ENCODE measurements at regions not wholly inside any gene's neighbourhood (a gene's known extent, or its start where the extent isn't known, plus 50 kb on each side); places are given as distances from the start of the nearest gene placed in this dataset.

DNA sequence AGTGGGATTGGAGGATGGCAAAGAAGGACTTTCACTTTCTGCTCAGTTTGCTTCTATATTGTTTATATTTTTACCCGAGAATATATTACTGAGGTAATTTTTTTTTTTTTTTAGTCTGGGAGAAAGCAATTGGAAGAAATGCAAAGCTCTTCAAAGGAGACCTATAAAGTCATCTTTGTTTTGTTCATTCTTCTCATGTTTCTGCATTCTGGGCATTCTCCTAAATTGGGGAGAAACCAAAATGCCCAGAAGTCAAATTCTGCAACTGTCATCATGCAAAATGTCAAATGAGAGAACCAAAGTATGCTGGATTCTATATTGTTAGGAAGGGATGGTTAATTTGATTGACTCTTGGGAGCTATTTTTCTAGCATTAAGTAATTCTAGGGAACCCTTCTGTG lies 168.3 kb upstream of the TSC22D2 start:
- no peak for DNase-seq (ENCODE audit: low spot score)
- Mint-ChIP-seq H3K27me3 (ENCODE audit: low read depth) (no peaks in the 10 kb centered on the region), H3K4me1 (ENCODE audit: low read depth) (peaks cover 76% of the 10 kb centered on the region), H3K9me3 (ENCODE audit: low read depth) (peaks cover 4% of the 10 kb centered on the region), H3K27ac (ENCODE audit: unreplicated experiment) (no peak overlapping the region), H3K4me3 (ENCODE audit: unreplicated experiment) (no peak overlapping the region), H3K36me3 (ENCODE audit: low read depth) (no peaks in the 10 kb centered on the region)
- TF ChIP-seq, protein P1, sequence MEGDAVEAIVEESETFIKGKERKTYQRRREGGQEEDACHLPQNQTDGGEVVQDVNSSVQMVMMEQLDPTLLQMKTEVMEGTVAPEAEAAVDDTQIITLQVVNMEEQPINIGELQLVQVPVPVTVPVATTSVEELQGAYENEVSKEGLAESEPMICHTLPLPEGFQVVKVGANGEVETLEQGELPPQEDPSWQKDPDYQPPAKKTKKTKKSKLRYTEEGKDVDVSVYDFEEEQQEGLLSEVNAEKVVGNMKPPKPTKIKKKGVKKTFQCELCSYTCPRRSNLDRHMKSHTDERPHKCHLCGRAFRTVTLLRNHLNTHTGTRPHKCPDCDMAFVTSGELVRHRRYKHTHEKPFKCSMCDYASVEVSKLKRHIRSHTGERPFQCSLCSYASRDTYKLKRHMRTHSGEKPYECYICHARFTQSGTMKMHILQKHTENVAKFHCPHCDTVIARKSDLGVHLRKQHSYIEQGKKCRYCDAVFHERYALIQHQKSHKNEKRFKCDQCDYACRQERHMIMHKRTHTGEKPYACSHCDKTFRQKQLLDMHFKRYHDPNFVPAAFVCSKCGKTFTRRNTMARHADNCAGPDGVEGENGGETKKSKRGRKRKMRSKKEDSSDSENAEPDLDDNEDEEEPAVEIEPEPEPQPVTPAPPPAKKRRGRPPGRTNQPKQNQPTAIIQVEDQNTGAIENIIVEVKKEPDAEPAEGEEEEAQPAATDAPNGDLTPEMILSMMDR (IDR thresholded peaks at IDR 0.05): no peak

DNA sequence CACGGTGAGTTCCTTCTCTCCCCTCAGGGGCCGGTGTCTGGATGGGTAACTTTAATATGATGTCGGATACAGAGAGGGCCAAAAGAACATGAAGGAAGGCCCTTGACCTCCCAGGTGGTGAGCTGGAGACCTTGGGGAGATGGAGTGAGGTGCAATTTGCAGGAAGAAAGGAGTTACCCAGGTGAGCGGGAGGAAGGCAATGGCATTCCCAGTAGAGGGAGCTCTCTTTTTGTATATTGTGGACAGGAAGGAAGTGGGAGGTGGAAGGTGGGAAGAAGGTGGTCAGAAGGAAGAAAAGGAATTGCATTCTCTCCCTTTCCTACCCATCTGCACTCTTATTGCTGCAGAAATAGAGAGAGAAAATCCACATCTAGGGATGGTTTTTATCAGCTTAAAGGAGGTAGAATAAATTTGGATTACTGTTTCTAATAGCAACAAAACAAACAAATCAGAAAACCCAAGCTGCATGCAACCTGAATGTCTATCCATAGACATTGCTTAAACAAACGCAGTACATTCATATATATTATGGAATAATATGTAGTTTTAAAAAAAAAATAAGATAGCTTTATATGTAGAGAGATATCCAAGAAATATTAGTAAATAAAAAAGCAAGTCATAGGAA lies 169.0 kb upstream of the TSC22D2 start:
- Mint-ChIP-seq H3K9me3 (ENCODE audit: low read depth) (peaks cover 4% of the 10 kb centered on the region), H3K27ac (ENCODE audit: unreplicated experiment) (no peak overlapping the region), H3K36me3 (ENCODE audit: low read depth) (no peaks in the 10 kb centered on the region), H3K4me3 (ENCODE audit: unreplicated experiment) (no peak overlapping the region), H3K27me3 (ENCODE audit: low read depth) (no peaks in the 10 kb centered on the region), H3K4me1 (ENCODE audit: low read depth) (peaks cover 76% of the 10 kb centered on the region)
- TF ChIP-seq, protein P1 (IDR thresholded peaks at IDR 0.05): peak; percentile 71
- DNase-seq (ENCODE audit: low spot score): no peak

DNA sequence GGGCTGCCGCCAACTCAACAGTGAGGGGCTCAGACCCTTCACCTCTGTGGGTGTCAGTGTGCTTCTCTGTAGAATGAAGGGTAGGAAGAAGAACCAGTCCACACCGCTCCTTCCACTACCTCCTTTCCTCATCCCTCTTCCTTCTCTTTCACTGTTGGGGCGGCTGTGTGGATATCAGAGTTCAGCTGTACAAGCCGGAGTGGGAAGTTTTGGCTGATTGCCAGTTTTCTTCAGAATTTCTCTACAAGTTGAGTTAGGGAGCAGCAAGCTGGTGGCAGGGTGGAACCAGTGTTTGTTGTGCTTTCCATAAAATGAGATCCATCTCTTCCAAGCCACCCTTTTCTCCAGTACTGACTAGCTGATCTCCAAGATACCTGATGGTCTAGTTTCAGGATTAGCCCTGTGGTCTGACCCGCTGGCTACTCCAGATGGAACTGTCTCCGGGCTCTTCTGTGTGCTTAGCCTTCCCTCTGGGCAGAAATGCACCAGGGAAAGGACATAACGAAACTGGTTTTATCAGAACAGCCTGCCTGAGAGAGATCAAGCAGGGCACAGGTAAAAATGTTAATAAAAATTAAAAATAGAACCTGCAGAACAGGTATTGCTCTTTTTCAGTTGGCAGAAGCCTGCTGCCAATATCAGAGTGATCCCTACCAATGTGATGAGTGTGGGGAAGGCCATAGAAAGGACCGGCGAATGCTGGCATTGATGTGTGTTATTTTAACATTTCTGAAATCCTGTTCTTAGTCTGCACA lies 169.9 kb upstream of the TSC22D2 start:
- TF ChIP-seq, protein P1 (IDR thresholded peaks at IDR 0.05): no peak
- peaks cover 76% of the 10 kb centered on the region for H3K4me1 Mint-ChIP-seq (ENCODE audit: low read depth)
- peaks cover 4% of the 10 kb centered on the region for H3K9me3 Mint-ChIP-seq (ENCODE audit: low read depth)
- H3K27me3 Mint-ChIP-seq (ENCODE audit: low read depth): no peaks in the 10 kb centered on the region
- no peak overlapping the region for H3K4me3 Mint-ChIP-seq (ENCODE audit: unreplicated experiment)
- DNase-seq (ENCODE audit: low spot score): no peak
- H3K27ac Mint-ChIP-seq (ENCODE audit: unreplicated experiment): peak overlapping the region; percentile 91
- no peaks in the 10 kb centered on the region for H3K36me3 Mint-ChIP-seq (ENCODE audit: low read depth)

- Mint-ChIP-seq H3K4me1 (ENCODE audit: low read depth) (peaks cover 74% of the 10 kb centered on the region), H3K4me3 (ENCODE audit: unreplicated experiment) (no peak overlapping the region), H3K36me3 (ENCODE audit: low read depth) (no peaks in the 10 kb centered on the region), H3K27me3 (ENCODE audit: low read depth) (no peaks in the 10 kb centered on the region), H3K9me3 (ENCODE audit: low read depth) (peaks cover 4% of the 10 kb centered on the region), H3K27ac (ENCODE audit: unreplicated experiment) (peak overlapping the region; percentile 91)
- DNase-seq (ENCODE audit: low spot score): no peak
- TF ChIP-seq, protein P1 (IDR thresholded peaks at IDR 0.05): no peak
Measured at GRCh38 chr3:150237490-150237889, 170.6 kb upstream of the TSC22D2 start.

GRCh38 chr3:150236316-150237082 lies 171.6 kb upstream of the TSC22D2 start:
- Mint-ChIP-seq H3K4me3 (ENCODE audit: unreplicated experiment) (no peak overlapping the region), H3K27me3 (ENCODE audit: low read depth) (no peaks in the 10 kb centered on the region), H3K36me3 (ENCODE audit: low read depth) (no peaks in the 10 kb centered on the region), H3K9me3 (ENCODE audit: low read depth) (peaks cover 4% of the 10 kb centered on the region), H3K27ac (ENCODE audit: unreplicated experiment) (peak overlapping the region; percentile 91), H3K4me1 (ENCODE audit: low read depth) (peaks cover 65% of the 10 kb centered on the region)
- TF ChIP-seq, protein P1 (IDR thresholded peaks at IDR 0.05): no peak
- no peak for DNase-seq (ENCODE audit: low spot score)

Data from chondrocyte (in vitro differentiated cells).